Astrocyte of the spinal cord (primary cell): ENCODE measurements at regions not wholly inside any gene's neighbourhood (a gene's known extent, or its start where the extent isn't known, plus 50 kb on each side); places are given as distances from the start of the nearest gene placed in this dataset.

Source experiments
- DNase-seq: peaks from one replicate; pipeline ENCODE4 v3.0.0; 2011; ENCODE audit warnings: low read depth, low spot score
- H3K4me3 ChIP-seq: 2 replicates; pipeline ENCODE4 v1.5.1; 2011; ENCODE audit warnings: low read depth, mild to moderate bottlenecking, low read length, moderate library complexity
- in situ Hi-C: cut with HindIII; loops from 2 replicates; pipeline ENCODE4 v1.10.0; 2017; ENCODE audit warnings: low sequenced_read_pairs
- TF ChIP-seq, protein P1 (sequence below): IDR thresholded peaks from 2 replicates; pipeline ENCODE4 v1.5.1; 2012; ENCODE audit warnings: low read depth, mild to moderate bottlenecking, low read length, inconsistent platforms

- in situ Hi-C loops, result no loop called here
Measured at GRCh38 chr12:95607642-95608041, 56.4 kb upstream of the USP44 start.

DNA sequence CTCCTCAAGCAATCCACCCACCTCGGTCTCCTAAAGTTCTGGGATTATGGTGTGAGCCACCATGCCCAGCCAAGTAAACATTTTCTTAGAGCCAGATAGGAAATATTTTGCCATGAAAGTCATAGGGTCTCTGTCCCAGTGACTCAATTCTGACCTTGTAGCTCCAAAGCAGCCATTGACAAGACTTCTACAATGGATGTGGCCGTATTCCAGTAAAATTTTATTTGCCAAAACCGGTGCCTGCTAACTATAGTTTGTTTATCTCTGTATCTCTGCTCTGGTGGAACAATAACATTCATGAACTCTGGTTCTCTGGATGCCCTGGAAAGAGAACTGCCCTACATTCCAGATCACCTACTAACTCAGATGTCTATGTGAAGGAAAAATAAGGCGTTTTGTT is 54.6 kb upstream of the USP44 start:
- no peak overlapping the region for H3K4me3 ChIP-seq
- DNase-seq, result peak; percentile 25
- in situ Hi-C loops, result no loop called here
- TF ChIP-seq, protein P1, sequence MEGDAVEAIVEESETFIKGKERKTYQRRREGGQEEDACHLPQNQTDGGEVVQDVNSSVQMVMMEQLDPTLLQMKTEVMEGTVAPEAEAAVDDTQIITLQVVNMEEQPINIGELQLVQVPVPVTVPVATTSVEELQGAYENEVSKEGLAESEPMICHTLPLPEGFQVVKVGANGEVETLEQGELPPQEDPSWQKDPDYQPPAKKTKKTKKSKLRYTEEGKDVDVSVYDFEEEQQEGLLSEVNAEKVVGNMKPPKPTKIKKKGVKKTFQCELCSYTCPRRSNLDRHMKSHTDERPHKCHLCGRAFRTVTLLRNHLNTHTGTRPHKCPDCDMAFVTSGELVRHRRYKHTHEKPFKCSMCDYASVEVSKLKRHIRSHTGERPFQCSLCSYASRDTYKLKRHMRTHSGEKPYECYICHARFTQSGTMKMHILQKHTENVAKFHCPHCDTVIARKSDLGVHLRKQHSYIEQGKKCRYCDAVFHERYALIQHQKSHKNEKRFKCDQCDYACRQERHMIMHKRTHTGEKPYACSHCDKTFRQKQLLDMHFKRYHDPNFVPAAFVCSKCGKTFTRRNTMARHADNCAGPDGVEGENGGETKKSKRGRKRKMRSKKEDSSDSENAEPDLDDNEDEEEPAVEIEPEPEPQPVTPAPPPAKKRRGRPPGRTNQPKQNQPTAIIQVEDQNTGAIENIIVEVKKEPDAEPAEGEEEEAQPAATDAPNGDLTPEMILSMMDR, result no peak

More at GRCh38 chr12:95607642-95608041, 56.4 kb upstream of the USP44 start:
- no peak overlapping the region for H3K4me3 ChIP-seq
- TF ChIP-seq, protein P1, result no peak
- DNase-seq, result no peak

DNA sequence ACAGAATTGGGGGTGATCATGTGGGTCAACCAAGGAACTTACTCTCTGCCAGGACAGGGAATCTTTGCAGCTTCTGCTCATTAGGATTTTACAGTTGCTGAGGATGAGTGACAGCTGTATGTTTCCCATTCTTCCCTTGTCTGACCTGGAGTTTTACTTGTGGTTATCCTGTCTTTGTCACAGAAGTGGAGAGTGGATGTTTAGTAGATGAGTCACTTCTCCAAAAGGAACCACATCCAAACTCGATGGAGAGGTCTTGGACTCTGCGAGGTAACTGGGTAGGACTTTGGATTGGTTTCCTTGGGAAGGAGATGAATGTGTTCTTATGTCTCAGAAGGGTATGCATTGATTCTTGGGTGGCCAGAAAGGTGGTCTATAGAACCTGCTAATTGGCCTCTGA is 53.8 kb upstream of the USP44 start:
- in situ Hi-C loops, result no loop called here
- TF ChIP-seq, protein P1, result no peak
- H3K4me3 ChIP-seq, result no peak overlapping the region
- peak; percentile 52 for DNase-seq

DNA sequence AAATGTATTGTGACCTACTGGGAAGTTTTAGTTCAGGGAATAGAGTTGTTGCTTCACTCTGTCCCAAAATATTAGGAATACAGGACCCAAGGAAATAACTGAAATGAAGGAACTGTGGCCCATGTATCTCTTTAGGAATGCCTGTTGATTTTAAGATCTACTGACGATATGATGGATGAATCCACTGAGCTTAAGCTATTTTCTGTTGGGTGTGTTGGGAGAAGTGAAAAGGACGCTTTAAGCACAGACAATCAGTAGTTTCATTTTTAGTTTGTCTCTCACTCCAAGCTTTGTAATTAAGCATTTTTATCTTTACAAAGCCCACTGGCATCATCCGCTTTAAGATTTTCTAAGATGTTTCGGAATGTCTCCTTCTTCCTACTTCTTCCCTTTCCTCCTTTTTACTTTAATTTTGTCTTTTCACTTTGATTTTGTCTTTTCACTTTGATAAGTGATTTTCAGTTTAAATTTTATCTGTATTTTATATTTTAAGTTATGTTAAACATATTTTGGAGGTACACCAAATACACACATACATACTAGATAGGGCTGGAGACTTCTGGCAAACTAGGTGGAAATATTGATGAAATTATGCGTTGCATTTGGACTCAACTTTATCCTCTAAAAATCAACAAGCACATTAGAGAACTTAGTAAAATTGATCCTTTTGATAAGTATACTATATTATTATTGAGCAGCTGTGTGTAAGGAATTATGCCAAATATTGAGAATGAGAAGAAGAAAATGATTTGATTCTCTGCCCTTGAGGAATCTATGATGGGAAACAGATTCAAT is 52.3 kb upstream of the USP44 start:
- DNase-seq, result no peak
- TF ChIP-seq, protein P1, result no peak
- in situ Hi-C loops, result no loop called here
- no peak overlapping the region for H3K4me3 ChIP-seq

- no peak overlapping the region for H3K4me3 ChIP-seq
- TF ChIP-seq, protein P1, result no peak
- in situ Hi-C loops, result no loop called here
- DNase-seq, result peak; percentile 64
Measured at GRCh38 chr12:95601091-95601961, 50.0 kb upstream of the USP44 start.
